Breast epithelium (tissue), 3 donors: ENCODE measurements at regions not wholly inside any gene's neighbourhood (a gene's known extent, or its start where the extent isn't known, plus 50 kb on each side); places are given as distances from the start of the nearest gene placed in this dataset.

Experiments
- POLR2A ChIP-seq: fragments of 450-650 bp; IDR thresholded peaks from one replicate; pipeline ENCODE4 v1.6.1; 2016; ENCODE audit warnings: antibody characterized with exemption, mild to moderate bottlenecking, moderate library complexity
- POLR2AphosphoS5 ChIP-seq, 3 donors: sonication (generic); formaldehyde crosslinking; IDR thresholded peaks; one replicate each; pipeline ENCODE4 v1.6.1; 2017; ENCODE audit warnings: antibody characterized with exemption in 3 of 3
- TF ChIP-seq, protein P1 (sequence below), 3 donors: fragments of 450-650 bp; IDR thresholded peaks; one replicate each; pipeline ENCODE4 v1.5.1; 2016 to 2017; ENCODE audit warnings: antibody characterized with exemption in 3 of 3, mild to moderate bottlenecking in 3 of 3, moderate library complexity in 3 of 3

DNA sequence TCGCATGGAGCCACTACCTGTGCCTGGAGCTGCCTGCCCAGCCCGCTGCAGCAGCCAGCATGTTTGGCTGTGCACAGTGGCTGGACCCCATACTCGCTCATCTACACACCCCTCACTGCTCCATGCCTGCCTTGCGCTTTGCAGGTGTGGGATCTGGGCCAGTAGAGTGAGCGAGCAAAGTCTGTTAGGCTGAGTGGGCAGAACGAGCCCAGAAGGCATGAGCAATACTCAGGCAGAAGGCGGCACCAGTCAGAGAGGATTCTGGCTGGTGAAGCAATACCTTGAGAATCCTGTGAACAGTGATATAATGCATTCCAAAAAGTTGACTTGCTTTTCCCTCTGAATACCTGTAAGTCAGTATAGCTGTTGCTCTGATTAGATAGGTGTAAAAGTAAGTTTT, 816.4 kb downstream of the KCNT2 start:
- TF ChIP-seq, protein P1, sequence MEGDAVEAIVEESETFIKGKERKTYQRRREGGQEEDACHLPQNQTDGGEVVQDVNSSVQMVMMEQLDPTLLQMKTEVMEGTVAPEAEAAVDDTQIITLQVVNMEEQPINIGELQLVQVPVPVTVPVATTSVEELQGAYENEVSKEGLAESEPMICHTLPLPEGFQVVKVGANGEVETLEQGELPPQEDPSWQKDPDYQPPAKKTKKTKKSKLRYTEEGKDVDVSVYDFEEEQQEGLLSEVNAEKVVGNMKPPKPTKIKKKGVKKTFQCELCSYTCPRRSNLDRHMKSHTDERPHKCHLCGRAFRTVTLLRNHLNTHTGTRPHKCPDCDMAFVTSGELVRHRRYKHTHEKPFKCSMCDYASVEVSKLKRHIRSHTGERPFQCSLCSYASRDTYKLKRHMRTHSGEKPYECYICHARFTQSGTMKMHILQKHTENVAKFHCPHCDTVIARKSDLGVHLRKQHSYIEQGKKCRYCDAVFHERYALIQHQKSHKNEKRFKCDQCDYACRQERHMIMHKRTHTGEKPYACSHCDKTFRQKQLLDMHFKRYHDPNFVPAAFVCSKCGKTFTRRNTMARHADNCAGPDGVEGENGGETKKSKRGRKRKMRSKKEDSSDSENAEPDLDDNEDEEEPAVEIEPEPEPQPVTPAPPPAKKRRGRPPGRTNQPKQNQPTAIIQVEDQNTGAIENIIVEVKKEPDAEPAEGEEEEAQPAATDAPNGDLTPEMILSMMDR (IDR thresholded peaks at IDR 0.05) = no peak
- TF ChIP-seq POLR2A = no peak
- TF ChIP-seq POLR2AphosphoS5 (IDR thresholded peaks at IDR 0.05) = no peak
